ENCODE measurements at regions not wholly inside any gene's neighbourhood (a gene's known extent, or its start where the extent isn't known, plus 50 kb on each side); places are given as distances from the start of the nearest gene placed in this dataset.

DNA sequence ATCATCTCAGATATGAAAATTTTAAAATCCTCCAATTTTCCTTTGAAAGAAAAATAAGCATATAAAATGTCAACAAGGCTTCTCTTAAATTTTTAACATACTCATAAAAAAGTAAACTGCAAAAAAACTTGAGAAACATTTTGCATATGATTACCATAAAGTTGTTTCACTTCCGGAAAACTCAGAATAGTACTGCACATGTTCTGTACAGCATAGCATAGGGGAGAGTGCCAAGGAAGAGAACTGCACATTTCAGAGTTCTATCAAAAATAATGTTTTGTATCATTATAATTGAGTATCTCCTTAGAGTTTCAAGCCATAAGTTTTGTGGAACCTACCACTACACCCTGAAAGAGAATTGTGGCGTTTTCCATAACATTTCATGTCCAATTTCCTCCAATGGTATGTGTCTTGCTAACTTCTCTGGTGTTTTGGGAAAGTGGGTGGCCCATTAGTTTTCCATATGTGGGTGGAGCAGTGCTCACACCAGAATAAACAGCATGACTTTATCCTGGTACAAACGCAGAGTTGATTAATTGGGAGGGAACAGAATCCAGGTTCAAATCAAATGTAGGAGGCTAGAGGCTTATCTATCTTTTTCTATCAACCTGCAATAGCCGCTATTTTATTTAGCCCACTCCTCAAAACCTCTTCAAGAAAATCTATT, 430.9 kb downstream of the LMO4 start:
- Histone ChIP-seq H3K4me1 (ENCODE audit: control insufficient read depth in 4 of 4, insufficient read depth in 4 of 4, low read length in 3 of 4) (no peaks in the 10 kb centered on the region), H3K27me3 (ENCODE audit: control insufficient read depth in 4 of 4, insufficient read depth in 4 of 4, low read length in 3 of 4) (no peaks in the 10 kb centered on the region), H3K27ac (ENCODE audit: low read depth in 1 of 2, low read length in 2 of 2) (no peak overlapping the region), H3K9me3 (ENCODE audit: control insufficient read depth in 4 of 4, low read length in 3 of 4) (no peaks in the 10 kb centered on the region), H3K36me3 (ENCODE audit: control insufficient read depth in 4 of 4, insufficient read depth in 3 of 4, low read depth in 1 of 4, low read length in 3 of 4) (no peaks in the 10 kb centered on the region), H3K4me3 (ENCODE audit: low read depth in 1 of 3, low read length in 3 of 3) (no peak overlapping the region), H3K9ac (ENCODE audit: low read depth in 1 of 2, low read length in 2 of 2) (no peak overlapping the region)
- DNase-seq (ENCODE audit: low spot score): no peak
- WGBS: 41% methylated on average over 4 of the region's 4 CpGs
- TF ChIP-seq GABPA (IDR thresholded peaks at IDR 0.05 in 1 of 2, conservative IDR thresholded peaks at IDR 0.05 in 1 of 2) (no peak), NR2F2 (IDR thresholded peaks at IDR 0.05) (no peak)

DNA sequence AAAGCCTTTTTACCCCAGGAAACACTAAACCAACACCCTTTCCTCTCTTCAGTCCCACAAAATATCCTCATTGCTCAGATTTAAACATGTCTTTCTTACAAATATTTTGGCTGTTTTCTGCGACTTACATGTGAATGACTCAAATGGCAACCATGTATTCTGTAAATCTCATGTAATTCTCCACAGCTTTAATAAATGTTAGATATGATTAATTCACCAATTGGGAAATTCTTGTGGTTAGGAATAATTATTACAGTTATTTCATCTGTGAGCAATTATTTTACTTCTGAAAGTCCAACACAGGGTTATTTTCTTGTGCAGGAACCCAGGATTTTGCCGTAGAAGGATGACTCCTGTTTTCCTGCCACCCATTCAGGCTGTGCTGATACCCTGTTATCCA, 431.5 kb downstream of the LMO4 start:
- Histone ChIP-seq H3K9ac (ENCODE audit: low read depth in 1 of 2, low read length in 2 of 2) (no peak overlapping the region), H3K4me1 (ENCODE audit: control insufficient read depth in 4 of 4, insufficient read depth in 4 of 4, low read length in 3 of 4) (no peaks in the 10 kb centered on the region), H3K27me3 (ENCODE audit: control insufficient read depth in 4 of 4, insufficient read depth in 4 of 4, low read length in 3 of 4) (no peaks in the 10 kb centered on the region), H3K4me3 (ENCODE audit: low read depth in 1 of 3, low read length in 3 of 3) (no peak overlapping the region), H3K9me3 (ENCODE audit: control insufficient read depth in 4 of 4, low read length in 3 of 4) (no peaks in the 10 kb centered on the region), H3K36me3 (ENCODE audit: control insufficient read depth in 4 of 4, insufficient read depth in 3 of 4, low read depth in 1 of 4, low read length in 3 of 4) (no peaks in the 10 kb centered on the region), H3K27ac (ENCODE audit: low read depth in 1 of 2, low read length in 2 of 2) (no peak overlapping the region)
- 81% methylated on average over 2 of the region's 2 CpGs for WGBS
- no peak for DNase-seq (ENCODE audit: low spot score)
- TF ChIP-seq, protein P1, sequence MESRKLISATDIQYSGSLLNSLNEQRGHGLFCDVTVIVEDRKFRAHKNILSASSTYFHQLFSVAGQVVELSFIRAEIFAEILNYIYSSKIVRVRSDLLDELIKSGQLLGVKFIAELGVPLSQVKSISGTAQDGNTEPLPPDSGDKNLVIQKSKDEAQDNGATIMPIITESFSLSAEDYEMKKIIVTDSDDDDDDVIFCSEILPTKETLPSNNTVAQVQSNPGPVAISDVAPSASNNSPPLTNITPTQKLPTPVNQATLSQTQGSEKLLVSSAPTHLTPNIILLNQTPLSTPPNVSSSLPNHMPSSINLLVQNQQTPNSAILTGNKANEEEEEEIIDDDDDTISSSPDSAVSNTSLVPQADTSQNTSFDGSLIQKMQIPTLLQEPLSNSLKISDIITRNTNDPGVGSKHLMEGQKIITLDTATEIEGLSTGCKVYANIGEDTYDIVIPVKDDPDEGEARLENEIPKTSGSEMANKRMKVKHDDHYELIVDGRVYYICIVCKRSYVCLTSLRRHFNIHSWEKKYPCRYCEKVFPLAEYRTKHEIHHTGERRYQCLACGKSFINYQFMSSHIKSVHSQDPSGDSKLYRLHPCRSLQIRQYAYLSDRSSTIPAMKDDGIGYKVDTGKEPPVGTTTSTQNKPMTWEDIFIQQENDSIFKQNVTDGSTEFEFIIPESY (IDR thresholded peaks at IDR 0.05): no peak
- TF ChIP-seq EGR1 (IDR thresholded peaks at IDR 0.05; ENCODE audit: low read depth in 2 of 2) (no peak), RXRA (IDR thresholded peaks at IDR 0.05) (no peak), TAF1 (conservative IDR thresholded peaks at IDR 0.05) (no peak), RAD21 (IDR thresholded peaks at IDR 0.05) (no peak), FOXA1 (IDR thresholded peaks at IDR 0.05) (no peak), JUND (IDR thresholded peaks at IDR 0.05) (no peak), REST (IDR thresholded peaks at IDR 0.05) (no peak), NR2F2 (IDR thresholded peaks at IDR 0.05) (no peak), FOXA2 (IDR thresholded peaks at IDR 0.05) (no peak), SP1 (IDR thresholded peaks at IDR 0.05) (no peak), HNF4A (conservative IDR thresholded peaks at IDR 0.05) (no peak), YY1 (IDR thresholded peaks at IDR 0.05) (no peak)
- TF ChIP-seq, protein P2, sequence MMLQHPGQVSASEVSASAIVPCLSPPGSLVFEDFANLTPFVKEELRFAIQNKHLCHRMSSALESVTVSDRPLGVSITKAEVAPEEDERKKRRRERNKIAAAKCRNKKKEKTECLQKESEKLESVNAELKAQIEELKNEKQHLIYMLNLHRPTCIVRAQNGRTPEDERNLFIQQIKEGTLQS (IDR thresholded peaks at IDR 0.05): no peak
- TF ChIP-seq, protein P3, sequence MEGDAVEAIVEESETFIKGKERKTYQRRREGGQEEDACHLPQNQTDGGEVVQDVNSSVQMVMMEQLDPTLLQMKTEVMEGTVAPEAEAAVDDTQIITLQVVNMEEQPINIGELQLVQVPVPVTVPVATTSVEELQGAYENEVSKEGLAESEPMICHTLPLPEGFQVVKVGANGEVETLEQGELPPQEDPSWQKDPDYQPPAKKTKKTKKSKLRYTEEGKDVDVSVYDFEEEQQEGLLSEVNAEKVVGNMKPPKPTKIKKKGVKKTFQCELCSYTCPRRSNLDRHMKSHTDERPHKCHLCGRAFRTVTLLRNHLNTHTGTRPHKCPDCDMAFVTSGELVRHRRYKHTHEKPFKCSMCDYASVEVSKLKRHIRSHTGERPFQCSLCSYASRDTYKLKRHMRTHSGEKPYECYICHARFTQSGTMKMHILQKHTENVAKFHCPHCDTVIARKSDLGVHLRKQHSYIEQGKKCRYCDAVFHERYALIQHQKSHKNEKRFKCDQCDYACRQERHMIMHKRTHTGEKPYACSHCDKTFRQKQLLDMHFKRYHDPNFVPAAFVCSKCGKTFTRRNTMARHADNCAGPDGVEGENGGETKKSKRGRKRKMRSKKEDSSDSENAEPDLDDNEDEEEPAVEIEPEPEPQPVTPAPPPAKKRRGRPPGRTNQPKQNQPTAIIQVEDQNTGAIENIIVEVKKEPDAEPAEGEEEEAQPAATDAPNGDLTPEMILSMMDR (IDR thresholded peaks at IDR 0.05; ENCODE audit: low read depth, low read length, missing input control): no peak
